22Rv1 (cell line): ENCODE measurements at regions not wholly inside any gene's neighbourhood (a gene's known extent, or its start where the extent isn't known, plus 50 kb on each side); places are given as distances from the start of the nearest gene placed in this dataset.

Experiments
- ZFX ChIP-seq: fragments of 450-650 bp; IDR thresholded peaks from 2 replicates; pipeline ENCODE4 v1.6.1; 2017; ENCODE audit warnings: antibody characterized with exemption, borderline replicate concordance
- TF ChIP-seq, protein P1 (sequence below): fragments of 450-650 bp; IDR thresholded peaks from 2 replicates; pipeline ENCODE4 v1.5.1; 2017; ENCODE audit warnings: mild to moderate bottlenecking

GRCh38 chr1:239955431-239955830 lies 136.3 kb upstream of the FMN2 start:
- TF ChIP-seq, protein P1, sequence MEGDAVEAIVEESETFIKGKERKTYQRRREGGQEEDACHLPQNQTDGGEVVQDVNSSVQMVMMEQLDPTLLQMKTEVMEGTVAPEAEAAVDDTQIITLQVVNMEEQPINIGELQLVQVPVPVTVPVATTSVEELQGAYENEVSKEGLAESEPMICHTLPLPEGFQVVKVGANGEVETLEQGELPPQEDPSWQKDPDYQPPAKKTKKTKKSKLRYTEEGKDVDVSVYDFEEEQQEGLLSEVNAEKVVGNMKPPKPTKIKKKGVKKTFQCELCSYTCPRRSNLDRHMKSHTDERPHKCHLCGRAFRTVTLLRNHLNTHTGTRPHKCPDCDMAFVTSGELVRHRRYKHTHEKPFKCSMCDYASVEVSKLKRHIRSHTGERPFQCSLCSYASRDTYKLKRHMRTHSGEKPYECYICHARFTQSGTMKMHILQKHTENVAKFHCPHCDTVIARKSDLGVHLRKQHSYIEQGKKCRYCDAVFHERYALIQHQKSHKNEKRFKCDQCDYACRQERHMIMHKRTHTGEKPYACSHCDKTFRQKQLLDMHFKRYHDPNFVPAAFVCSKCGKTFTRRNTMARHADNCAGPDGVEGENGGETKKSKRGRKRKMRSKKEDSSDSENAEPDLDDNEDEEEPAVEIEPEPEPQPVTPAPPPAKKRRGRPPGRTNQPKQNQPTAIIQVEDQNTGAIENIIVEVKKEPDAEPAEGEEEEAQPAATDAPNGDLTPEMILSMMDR, result no peak
- TF ChIP-seq ZFX, result no peak
